ENCODE measurements at regions not wholly inside any gene's neighbourhood (a gene's known extent, or its start where the extent isn't known, plus 50 kb on each side); places are given as distances from the start of the nearest gene placed in this dataset.
"Not testable (repeated sequence)": the region's sequence is repeated elsewhere in the genome, so short reads cannot be mapped to it uniquely, and the experiment has no call there.

GRCh38 chr2:195252018-195252417 is 405.0 kb upstream of the SLC39A10 start:
- Histone ChIP-seq H3K9ac (ENCODE audit: low read depth, low read length) (no peak overlapping the region), H3K27ac (ENCODE audit: low read length) (no peak overlapping the region), H3K36me3 (ENCODE audit: insufficient read depth, low read depth, low read length) (no peaks in the 10 kb centered on the region), H3K4me3 (ENCODE audit: low read length) (no peak overlapping the region), H3K9me3 (ENCODE audit: insufficient read depth, low read depth, low read length) (no peaks in the 10 kb centered on the region), H3K4me1 (ENCODE audit: insufficient read depth, low read length) (no peaks in the 10 kb centered on the region), H3K27me3 (ENCODE audit: insufficient read depth, low read length) (no peaks in the 10 kb centered on the region)

GRCh38 chr2:195251214-195251613 is 405.8 kb upstream of the SLC39A10 start:
- H3K27ac ChIP-seq (ENCODE audit: low read length), result no peak overlapping the region
- H3K4me1 ChIP-seq (ENCODE audit: insufficient read depth, low read length), result no peaks in the 10 kb centered on the region
- H3K9me3 ChIP-seq (ENCODE audit: insufficient read depth, low read depth, low read length), result no peaks in the 10 kb centered on the region
- no peaks in the 10 kb centered on the region for H3K36me3 ChIP-seq (ENCODE audit: insufficient read depth, low read depth, low read length)
- H3K27me3 ChIP-seq (ENCODE audit: insufficient read depth, low read length), result no peaks in the 10 kb centered on the region
- no peak overlapping the region for H3K9ac ChIP-seq (ENCODE audit: low read depth, low read length)
- no peak overlapping the region for H3K4me3 ChIP-seq (ENCODE audit: low read length)

- H3K4me1 ChIP-seq (ENCODE audit: insufficient read depth, low read length), result no peaks in the 10 kb centered on the region
- no peak overlapping the region for H3K4me3 ChIP-seq (ENCODE audit: low read length)
- H3K9ac ChIP-seq (ENCODE audit: low read depth, low read length), result no peak overlapping the region
- H3K27me3 ChIP-seq (ENCODE audit: insufficient read depth, low read length), result no peaks in the 10 kb centered on the region
- H3K27ac ChIP-seq (ENCODE audit: low read length), result no peak overlapping the region
- no peaks in the 10 kb centered on the region for H3K9me3 ChIP-seq (ENCODE audit: insufficient read depth, low read depth, low read length)
- no peaks in the 10 kb centered on the region for H3K36me3 ChIP-seq (ENCODE audit: insufficient read depth, low read depth, low read length)
Observed at GRCh38 chr2:195238826-195239225, 418.2 kb upstream of the SLC39A10 start.

- Histone ChIP-seq H3K4me3 (ENCODE audit: low read length) (no peak overlapping the region), H3K4me1 (ENCODE audit: insufficient read depth, low read length) (no peaks in the 10 kb centered on the region), H3K27me3 (ENCODE audit: insufficient read depth, low read length) (no peaks in the 10 kb centered on the region), H3K9ac (ENCODE audit: low read depth, low read length) (no peak overlapping the region), H3K9me3 (ENCODE audit: insufficient read depth, low read depth, low read length) (no peaks in the 10 kb centered on the region), H3K36me3 (ENCODE audit: insufficient read depth, low read depth, low read length) (no peaks in the 10 kb centered on the region), H3K27ac (ENCODE audit: low read length) (no peak overlapping the region)
Observed at GRCh38 chr2:195238379-195238778, 418.6 kb upstream of the SLC39A10 start.

GRCh38 chr2:195228547-195228946 is 428.5 kb upstream of the SLC39A10 start:
- not testable (repeated sequence) for H3K9me3 ChIP-seq (ENCODE audit: insufficient read depth, low read depth, low read length); H3K4me1 ChIP-seq (ENCODE audit: insufficient read depth, low read length); H3K36me3 ChIP-seq (ENCODE audit: insufficient read depth, low read depth, low read length)

GRCh38 chr2:195214072-195214471 is 443.0 kb upstream of the SLC39A10 start:
- H3K9me3 ChIP-seq (ENCODE audit: insufficient read depth, low read depth, low read length), result no peaks in the 10 kb centered on the region
- H3K27me3 ChIP-seq (ENCODE audit: insufficient read depth, low read length), result no peaks in the 10 kb centered on the region
- no peak overlapping the region for H3K4me3 ChIP-seq (ENCODE audit: low read length)
- H3K9ac ChIP-seq (ENCODE audit: low read depth, low read length), result no peak overlapping the region
- H3K4me1 ChIP-seq (ENCODE audit: insufficient read depth, low read length), result peaks cover 4% of the 10 kb centered on the region; the same call in 1 of the 2 replicates
- H3K36me3 ChIP-seq (ENCODE audit: insufficient read depth, low read depth, low read length), result no peaks in the 10 kb centered on the region
- no peak overlapping the region for H3K27ac ChIP-seq (ENCODE audit: low read length)

More at GRCh38 chr2:195228547-195228946, 428.5 kb upstream of the SLC39A10 start:
- H3K9ac ChIP-seq (ENCODE audit: low read depth, low read length); H3K27me3 ChIP-seq (ENCODE audit: insufficient read depth, low read length); H3K4me3 ChIP-seq (ENCODE audit: low read length); H3K27ac ChIP-seq (ENCODE audit: low read length): not testable (repeated sequence)

- H3K4me1 ChIP-seq (ENCODE audit: insufficient read depth, low read length), result peaks cover 4% of the 10 kb centered on the region; the same call in 1 of the 2 replicates
- no peaks in the 10 kb centered on the region for H3K36me3 ChIP-seq (ENCODE audit: insufficient read depth, low read depth, low read length)
- no peaks in the 10 kb centered on the region for H3K27me3 ChIP-seq (ENCODE audit: insufficient read depth, low read length)
- H3K27ac ChIP-seq (ENCODE audit: low read length), result no peak overlapping the region
- H3K9ac ChIP-seq (ENCODE audit: low read depth, low read length), result no peak overlapping the region
- no peaks in the 10 kb centered on the region for H3K9me3 ChIP-seq (ENCODE audit: insufficient read depth, low read depth, low read length)
- H3K4me3 ChIP-seq (ENCODE audit: low read length), result no peak overlapping the region
Observed at GRCh38 chr2:195212586-195212985, 444.4 kb upstream of the SLC39A10 start.

- H3K9ac ChIP-seq (ENCODE audit: low read depth, low read length), result no peak overlapping the region
- H3K9me3 ChIP-seq (ENCODE audit: insufficient read depth, low read depth, low read length), result no peaks in the 10 kb centered on the region
- H3K27me3 ChIP-seq (ENCODE audit: insufficient read depth, low read length), result no peaks in the 10 kb centered on the region
- H3K27ac ChIP-seq (ENCODE audit: low read length), result no peak overlapping the region
- no peaks in the 10 kb centered on the region for H3K4me1 ChIP-seq (ENCODE audit: insufficient read depth, low read length)
- H3K4me3 ChIP-seq (ENCODE audit: low read length), result no peak overlapping the region
- no peaks in the 10 kb centered on the region for H3K36me3 ChIP-seq (ENCODE audit: insufficient read depth, low read depth, low read length)
Observed at GRCh38 chr2:195202163-195202845, 454.7 kb upstream of the SLC39A10 start.

GRCh38 chr2:195199864-195200263 is 457.2 kb upstream of the SLC39A10 start:
- no peak overlapping the region for H3K27ac ChIP-seq (ENCODE audit: low read length)
- no peak overlapping the region for H3K4me3 ChIP-seq (ENCODE audit: low read length)
- H3K36me3 ChIP-seq (ENCODE audit: insufficient read depth, low read depth, low read length), result no peaks in the 10 kb centered on the region
- no peaks in the 10 kb centered on the region for H3K9me3 ChIP-seq (ENCODE audit: insufficient read depth, low read depth, low read length)
- H3K9ac ChIP-seq (ENCODE audit: low read depth, low read length), result no peak overlapping the region
- H3K27me3 ChIP-seq (ENCODE audit: insufficient read depth, low read length), result no peaks in the 10 kb centered on the region
- no peaks in the 10 kb centered on the region for H3K4me1 ChIP-seq (ENCODE audit: insufficient read depth, low read length)

GRCh38 chr2:195181059-195181705 is 475.8 kb upstream of the SLC39A10 start:
- Histone ChIP-seq H3K4me1 (ENCODE audit: insufficient read depth, low read length) (no peaks in the 10 kb centered on the region), H3K27ac (ENCODE audit: low read length) (no peak overlapping the region), H3K4me3 (ENCODE audit: low read length) (no peak overlapping the region), H3K27me3 (ENCODE audit: insufficient read depth, low read length) (no peaks in the 10 kb centered on the region), H3K9me3 (ENCODE audit: insufficient read depth, low read depth, low read length) (no peaks in the 10 kb centered on the region), H3K9ac (ENCODE audit: low read depth, low read length) (no peak overlapping the region), H3K36me3 (ENCODE audit: insufficient read depth, low read depth, low read length) (no peaks in the 10 kb centered on the region)

GRCh38 chr2:195168369-195168768 is 488.7 kb upstream of the SLC39A10 start:
- Histone ChIP-seq H3K4me3 (ENCODE audit: low read length) (no peak overlapping the region), H3K4me1 (ENCODE audit: insufficient read depth, low read length) (no peaks in the 10 kb centered on the region), H3K27ac (ENCODE audit: low read length) (no peak overlapping the region), H3K9ac (ENCODE audit: low read depth, low read length) (no peak overlapping the region), H3K27me3 (ENCODE audit: insufficient read depth, low read length) (no peaks in the 10 kb centered on the region), H3K9me3 (ENCODE audit: insufficient read depth, low read depth, low read length) (no peaks in the 10 kb centered on the region), H3K36me3 (ENCODE audit: insufficient read depth, low read depth, low read length) (no peaks in the 10 kb centered on the region)

- Histone ChIP-seq H3K36me3 (ENCODE audit: insufficient read depth, low read depth, low read length) (no peaks in the 10 kb centered on the region), H3K9me3 (ENCODE audit: insufficient read depth, low read depth, low read length) (no peaks in the 10 kb centered on the region), H3K27ac (ENCODE audit: low read length) (no peak overlapping the region), H3K9ac (ENCODE audit: low read depth, low read length) (no peak overlapping the region), H3K4me1 (ENCODE audit: insufficient read depth, low read length) (no peaks in the 10 kb centered on the region), H3K4me3 (ENCODE audit: low read length) (no peak overlapping the region), H3K27me3 (ENCODE audit: insufficient read depth, low read length) (no peaks in the 10 kb centered on the region)
Observed at GRCh38 chr2:195164930-195165329, 492.1 kb upstream of the SLC39A10 start.

Measured in iPS-20b (cell line).